GM19035 (cell line): ENCODE measurements at regions not wholly inside any gene's neighbourhood (a gene's known extent, or its start where the extent isn't known, plus 50 kb on each side); places are given as distances from the start of the nearest gene placed in this dataset.
"Not testable (repeated sequence)": the region's sequence is repeated elsewhere in the genome, so short reads cannot be mapped to it uniquely, and the experiment has no call there.

Experiments used
- ATAC-seq: cut with Tn5 transposase; IDR thresholded peaks from one replicate; pipeline ENCODE4 v1.9.1; 2021; ENCODE audit not compliant: unreplicated experiment

DNA sequence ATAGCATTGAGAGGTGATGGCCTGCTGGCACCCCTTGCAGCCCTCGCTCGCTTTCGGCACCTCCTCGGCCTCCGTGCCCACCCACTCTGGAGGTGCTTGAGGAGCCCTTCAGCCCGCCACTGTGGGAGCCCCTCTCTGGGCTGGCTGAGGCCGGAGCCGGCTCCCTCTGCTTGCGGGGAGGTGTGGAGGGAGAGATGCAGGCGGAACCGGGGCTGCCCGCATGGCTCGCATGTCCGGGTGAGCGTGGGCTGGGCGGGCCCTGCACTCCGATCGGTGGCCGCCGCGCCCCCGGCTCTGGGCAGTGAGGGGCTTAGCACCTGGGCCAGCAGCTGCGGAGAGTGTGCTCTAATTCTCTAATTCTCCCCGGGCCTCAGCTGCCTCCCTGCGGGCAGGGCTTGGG lies 101.1 kb downstream of the KIF4B start:
- ATAC-seq: no peak

GRCh38 chr5:155116456-155117251 lies 103.1 kb downstream of the KIF4B start:
- no peak for ATAC-seq

DNA sequence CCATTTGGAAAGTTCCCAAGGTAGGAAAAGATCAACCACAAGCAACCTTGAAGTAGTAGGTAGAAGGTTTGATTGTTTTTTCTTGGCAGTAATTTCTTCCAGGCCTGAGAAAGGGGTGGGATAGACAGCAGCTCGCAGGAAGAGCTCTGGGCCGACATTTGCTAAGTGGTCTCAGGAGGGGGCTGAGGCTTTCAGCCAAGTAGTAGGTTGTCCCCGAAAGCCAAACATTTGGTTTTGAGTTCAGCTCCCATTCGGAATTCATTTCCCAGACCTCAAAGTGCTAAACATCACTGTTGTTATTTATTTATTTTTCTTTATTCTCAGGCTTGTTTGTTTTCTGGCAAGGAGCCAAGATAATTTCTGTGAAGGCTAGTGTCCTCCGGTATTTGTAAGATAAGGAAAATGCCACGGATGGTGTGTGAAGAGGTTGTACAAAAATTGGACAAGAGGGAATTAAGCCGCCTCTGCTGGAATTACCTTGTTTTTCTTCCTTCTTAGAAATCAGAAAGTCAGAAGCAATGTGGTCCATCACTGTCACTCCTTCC lies 112.1 kb downstream of the KIF4B start:
- ATAC-seq: no peak

DNA sequence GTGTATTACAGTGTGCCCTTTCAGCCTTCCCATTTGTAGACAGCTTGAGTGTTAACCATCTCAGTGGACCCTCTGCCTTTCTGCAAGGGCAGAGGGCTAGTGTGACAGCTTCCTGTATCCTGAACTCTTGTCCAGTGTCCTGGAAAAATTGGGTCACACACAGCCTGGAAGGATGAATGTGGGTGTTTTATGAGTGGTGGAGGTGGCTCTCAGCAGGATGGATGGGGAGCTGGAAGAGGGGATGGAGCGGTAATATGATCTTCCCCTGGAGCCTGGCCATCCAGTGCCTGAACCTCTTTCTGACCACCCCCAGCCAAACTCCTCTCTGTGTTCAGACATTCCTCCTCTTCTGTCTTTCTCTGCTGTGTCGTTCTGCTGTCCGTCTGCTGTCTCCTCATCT lies 113.0 kb downstream of the KIF4B start:
- no peak for ATAC-seq

- no peak for ATAC-seq
These were observed 114.0 kb downstream of the KIF4B start for GRCh38 chr5:155127552-155127951.

DNA sequence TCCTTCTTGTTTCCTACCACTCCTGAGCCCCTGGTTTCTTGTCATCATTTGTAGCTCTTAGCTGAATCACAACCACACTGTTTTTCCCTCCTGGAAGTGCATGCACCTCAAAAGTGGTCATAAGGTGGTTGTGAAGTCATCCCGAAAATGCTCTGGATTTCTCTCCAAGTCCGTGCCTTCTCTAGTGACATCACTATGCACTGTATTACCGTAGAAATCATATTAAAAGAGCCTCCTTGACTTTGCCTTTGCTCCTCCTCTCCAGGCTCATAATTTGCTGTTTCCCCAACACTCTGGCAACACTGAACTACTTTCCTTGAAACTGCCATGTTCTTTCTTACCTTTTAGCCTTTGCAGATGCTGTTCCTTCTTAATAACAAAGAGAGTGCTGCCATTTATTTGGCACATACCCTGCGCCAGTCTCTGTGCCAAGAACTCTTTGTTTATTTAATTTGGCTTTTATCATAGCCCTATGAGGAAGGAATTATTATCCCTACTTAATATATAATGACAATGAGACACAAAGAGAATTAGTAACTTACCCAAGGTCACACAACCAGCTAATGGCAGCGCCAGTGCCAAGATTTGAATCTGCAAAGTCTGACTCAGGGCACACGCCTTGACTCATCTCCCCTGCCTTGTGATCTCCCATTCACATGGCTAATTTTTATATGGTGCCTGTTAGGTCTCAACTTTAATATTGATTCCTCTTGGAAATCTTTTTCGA lies 115.4 kb downstream of the KIF4B start:
- ATAC-seq: no peak

GRCh38 chr5:155129513-155129880 lies 115.9 kb downstream of the KIF4B start:
- no peak for ATAC-seq

- no peak for ATAC-seq
These were observed 120.6 kb downstream of the KIF4B start for GRCh38 chr5:155134130-155134529.

GRCh38 chr5:155136216-155136850 lies 122.8 kb downstream of the KIF4B start:
- no peak for ATAC-seq

GRCh38 chr5:155137683-155138082 lies 124.1 kb downstream of the KIF4B start:
- no peak for ATAC-seq

GRCh38 chr5:155140646-155141045 lies 127.1 kb downstream of the KIF4B start:
- no peak for ATAC-seq

- no peak for ATAC-seq
These were observed 131.4 kb downstream of the KIF4B start for GRCh38 chr5:155144956-155145355.

DNA sequence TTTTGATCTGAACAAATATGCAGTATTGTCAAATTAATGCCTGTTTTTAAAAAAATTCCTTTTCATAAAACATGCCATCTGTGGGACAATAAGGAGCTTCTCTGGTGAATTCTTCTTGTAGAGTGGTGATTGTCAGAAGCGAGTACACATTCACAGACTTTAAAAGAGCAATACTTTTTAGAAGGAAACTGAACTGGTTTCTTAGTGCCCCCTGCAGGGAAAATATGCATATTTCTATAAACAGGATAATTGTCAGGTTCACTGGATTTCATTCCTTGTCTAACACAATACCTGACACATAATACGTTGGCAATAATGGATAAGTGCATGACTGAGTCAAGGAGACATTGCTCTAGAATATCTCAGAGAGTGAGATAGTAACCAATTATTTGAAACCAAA lies 133.7 kb downstream of the KIF4B start:
- ATAC-seq: no peak

DNA sequence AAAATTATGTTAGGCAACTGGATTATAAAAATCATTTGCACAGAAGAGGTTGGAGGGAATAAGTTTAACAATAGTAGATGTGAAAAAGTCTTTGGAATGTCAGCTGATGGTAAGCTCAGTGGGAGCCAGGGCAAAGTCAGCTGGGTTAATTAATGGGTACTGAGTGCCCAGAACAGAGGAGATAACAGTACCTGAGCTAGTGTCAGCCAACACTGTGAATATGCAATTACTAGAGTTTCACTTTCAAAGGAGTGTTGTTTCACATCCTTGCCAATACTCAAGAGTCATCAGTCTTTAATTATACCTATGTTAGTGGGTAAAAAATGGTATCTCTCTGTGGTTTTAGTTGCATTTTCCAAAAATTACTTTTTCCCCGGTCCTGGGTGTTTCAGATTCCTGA lies 135.1 kb downstream of the KIF4B start:
- ATAC-seq: no peak

DNA sequence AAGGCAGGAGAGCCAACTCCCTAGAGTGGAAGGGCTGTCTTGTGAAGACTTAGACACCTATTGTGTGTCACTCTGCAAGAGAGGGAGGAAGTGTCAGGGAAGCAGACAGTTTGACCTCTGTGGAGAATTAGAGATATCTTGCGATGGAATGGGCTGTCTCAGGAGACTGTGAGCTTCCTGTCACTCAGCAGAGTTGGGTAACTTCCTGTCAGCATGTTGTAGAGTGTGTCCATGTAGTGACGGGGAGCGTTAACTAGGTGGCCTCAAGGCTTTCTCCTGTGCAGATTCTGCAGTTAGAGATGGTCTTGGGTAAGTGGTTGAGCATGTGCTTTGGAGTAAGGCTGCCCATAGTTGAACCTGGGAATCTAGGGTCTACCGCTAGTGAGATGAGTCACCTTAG lies 136.5 kb downstream of the KIF4B start:
- ATAC-seq: no peak

- ATAC-seq: no peak
These were observed 141.4 kb downstream of the KIF4B start for GRCh38 chr5:155154973-155155372.

DNA sequence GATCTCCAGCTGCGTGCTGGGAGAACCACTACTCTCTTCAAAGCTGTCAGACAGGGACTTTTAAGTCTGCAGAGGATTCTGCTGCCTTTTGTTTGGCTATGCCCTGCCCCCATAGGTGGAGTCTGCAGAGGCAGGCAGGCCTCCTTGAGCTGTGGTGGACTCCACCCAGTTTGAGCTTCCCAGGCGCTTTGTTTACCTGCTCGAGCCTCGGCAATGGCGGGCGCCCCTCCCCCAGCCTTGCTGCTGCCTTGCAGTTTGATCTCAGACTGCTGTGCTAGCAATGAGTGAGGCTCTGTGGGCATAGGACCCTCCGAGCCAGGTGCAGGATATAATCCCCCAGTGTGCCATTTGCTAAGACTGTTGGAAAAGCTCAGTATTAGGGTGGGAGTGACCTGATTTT lies 149.5 kb downstream of the KIF4B start:
- not testable (repeated sequence) for ATAC-seq

- ATAC-seq: no peak
These were observed 154.2 kb downstream of the KIF4B start for GRCh38 chr5:155167736-155168135.

- no peak for ATAC-seq
These were observed 168.0 kb downstream of the KIF4B start for GRCh38 chr5:155181542-155181941.

DNA sequence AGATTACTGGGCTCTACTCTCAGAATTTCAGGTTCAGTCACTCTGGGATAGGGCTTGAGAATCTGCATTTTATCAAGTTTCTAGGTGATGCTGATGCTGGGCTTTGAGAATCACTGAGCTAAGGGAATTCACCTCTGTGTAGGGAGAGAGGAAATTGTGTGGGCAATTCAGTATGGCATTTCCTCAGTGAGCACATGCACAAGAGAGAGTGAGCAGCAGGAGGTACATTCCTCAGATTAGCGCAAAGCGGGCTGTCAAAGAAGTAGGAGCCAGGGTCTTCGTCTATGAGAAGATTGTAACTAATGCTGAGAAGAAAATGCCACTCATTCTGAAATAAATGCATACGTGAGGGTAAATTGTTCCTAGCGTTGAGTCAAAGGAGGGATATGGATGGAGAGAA lies 175.9 kb downstream of the KIF4B start:
- no peak for ATAC-seq

DNA sequence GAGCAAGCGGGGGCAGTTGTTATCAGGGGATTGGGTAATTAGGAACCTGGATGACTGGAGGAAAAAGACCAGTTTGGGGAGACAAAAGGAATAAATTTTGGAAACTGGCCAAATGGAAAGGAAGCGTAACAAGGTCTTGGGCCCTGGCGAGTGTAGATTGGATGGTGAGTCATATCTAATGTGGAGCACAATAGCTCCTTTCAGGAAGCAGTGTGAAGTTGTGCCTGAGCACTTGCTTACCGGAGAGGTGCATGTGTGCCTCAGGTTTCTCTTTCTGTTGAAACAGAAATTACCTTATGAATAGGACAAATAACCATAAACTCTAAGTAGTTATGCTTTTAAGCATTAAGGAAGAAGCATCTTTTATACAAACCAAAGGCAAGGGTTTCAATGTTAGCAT lies 176.4 kb downstream of the KIF4B start:
- peak; percentile 52 for ATAC-seq

GRCh38 chr5:155193029-155193428 lies 179.5 kb downstream of the KIF4B start:
- no peak for ATAC-seq
